ENCODE measurements at regions not wholly inside any gene's neighbourhood (a gene's known extent, or its start where the extent isn't known, plus 50 kb on each side); places are given as distances from the start of the nearest gene placed in this dataset.

DNA sequence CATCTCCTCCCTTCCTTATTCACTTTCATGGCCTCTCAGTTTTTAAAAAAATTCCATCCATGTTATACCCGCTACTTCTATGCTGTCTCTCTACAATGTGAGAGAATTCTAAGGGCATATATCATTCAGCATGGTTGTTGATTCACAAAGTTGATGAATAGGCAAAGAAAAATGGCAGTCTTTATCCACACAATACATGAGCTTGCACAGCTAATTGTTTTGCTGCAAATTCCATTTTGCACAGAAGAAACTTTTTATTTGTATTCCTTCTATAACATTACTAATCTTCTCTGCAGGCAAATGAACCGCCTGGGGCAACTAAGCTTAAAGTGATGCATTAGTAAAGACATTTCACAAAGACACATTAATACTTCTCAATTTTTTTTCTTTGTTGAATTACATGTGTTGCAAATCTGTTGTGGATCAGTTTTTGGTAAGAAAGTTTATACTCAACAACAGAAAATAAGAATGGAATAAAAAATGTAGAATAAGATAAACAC, 196.9 kb downstream of the LIG4 start:
- TF ChIP-seq, protein P1, sequence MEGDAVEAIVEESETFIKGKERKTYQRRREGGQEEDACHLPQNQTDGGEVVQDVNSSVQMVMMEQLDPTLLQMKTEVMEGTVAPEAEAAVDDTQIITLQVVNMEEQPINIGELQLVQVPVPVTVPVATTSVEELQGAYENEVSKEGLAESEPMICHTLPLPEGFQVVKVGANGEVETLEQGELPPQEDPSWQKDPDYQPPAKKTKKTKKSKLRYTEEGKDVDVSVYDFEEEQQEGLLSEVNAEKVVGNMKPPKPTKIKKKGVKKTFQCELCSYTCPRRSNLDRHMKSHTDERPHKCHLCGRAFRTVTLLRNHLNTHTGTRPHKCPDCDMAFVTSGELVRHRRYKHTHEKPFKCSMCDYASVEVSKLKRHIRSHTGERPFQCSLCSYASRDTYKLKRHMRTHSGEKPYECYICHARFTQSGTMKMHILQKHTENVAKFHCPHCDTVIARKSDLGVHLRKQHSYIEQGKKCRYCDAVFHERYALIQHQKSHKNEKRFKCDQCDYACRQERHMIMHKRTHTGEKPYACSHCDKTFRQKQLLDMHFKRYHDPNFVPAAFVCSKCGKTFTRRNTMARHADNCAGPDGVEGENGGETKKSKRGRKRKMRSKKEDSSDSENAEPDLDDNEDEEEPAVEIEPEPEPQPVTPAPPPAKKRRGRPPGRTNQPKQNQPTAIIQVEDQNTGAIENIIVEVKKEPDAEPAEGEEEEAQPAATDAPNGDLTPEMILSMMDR (IDR thresholded peaks at IDR 0.05): no peak
- no peak for TF ChIP-seq POLR2A (IDR thresholded peaks at IDR 0.05)
- TF ChIP-seq POLR2AphosphoS5 (IDR thresholded peaks at IDR 0.05): no peak
- no peak for TF ChIP-seq EP300 (IDR thresholded peaks at IDR 0.05)
